GM23338 (cell line): ENCODE measurements at regions not wholly inside any gene's neighbourhood (a gene's known extent, or its start where the extent isn't known, plus 50 kb on each side); places are given as distances from the start of the nearest gene placed in this dataset.

Experiments used
- CREB1 ChIP-seq: fragments of 250-450 bp; sonication (Bioruptor Pico); IDR thresholded peaks from 2 replicates; pipeline ENCODE4 v1.5.0; 2020; ENCODE audit warnings: low read depth, mild to moderate bottlenecking, moderate library complexity
- EZH2 ChIP-seq: fragments of 200-600 bp; sonication (generic); IDR thresholded peaks from one replicate; pipeline ENCODE4 v1.8.0; 2017; ENCODE audit warnings: antibody characterized with exemption, mild to moderate bottlenecking, low read depth; ENCODE audit not compliant: unreplicated experiment
- EZH2phosphoT487 ChIP-seq: fragments of 200-600 bp; sonication (generic); IDR thresholded peaks from one replicate; pipeline ENCODE4 v1.8.1; 2018; ENCODE audit warnings: antibody characterized with exemption; ENCODE audit not compliant: unreplicated experiment
- JUNB ChIP-seq: IDR thresholded peaks from one replicate; pipeline ENCODE4 v1.6.1; 2016; ENCODE audit warnings: antibody characterized with exemption; ENCODE audit not compliant: unreplicated experiment
- NANOG ChIP-seq: IDR thresholded peaks from 2 replicates; pipeline ENCODE4 v1.6.1; 2016; ENCODE audit warnings: antibody characterized with exemption, borderline replicate concordance
- POLR2AphosphoS5 ChIP-seq: IDR thresholded peaks from 2 replicates; pipeline ENCODE4 v1.6.1; 2016; ENCODE audit warnings: antibody characterized with exemption, low read depth
- STAT1 ChIP-seq: IDR thresholded peaks from one replicate; pipeline ENCODE4 v1.6.1; 2016; ENCODE audit warnings: antibody characterized with exemption; ENCODE audit not compliant: unreplicated experiment
- ZNF114 ChIP-seq: fragments of 250-450 bp; sonication (Bioruptor Pico); IDR thresholded peaks from 2 replicates; pipeline ENCODE4 v1.5.0; 2020; ENCODE audit warnings: mild to moderate bottlenecking, moderate library complexity
- TF ChIP-seq, protein P1 (sequence below), 2 experiments: fragments of 200-600 bp in 1 of 2; sonication (generic) in 1 of 2; conservative IDR thresholded peaks; 2 replicates each; pipeline versions ENCODE4 v1.5.1 to v1.6.1; 2016 to 2017; ENCODE audit warnings: antibody characterized with exemption in 2 of 2, low read depth in 2 of 2, mild to moderate bottlenecking in 2 of 2, moderate library complexity in 1 of 2
- TF ChIP-seq, protein P2 (sequence below): fragments of 250-450 bp; sonication (Bioruptor Pico); IDR thresholded peaks from 2 replicates; pipeline ENCODE4 v1.5.0; 2020; ENCODE audit warnings: mild to moderate bottlenecking, moderate library complexity
- TF ChIP-seq, protein P3 (sequence below): IDR thresholded peaks from one replicate; pipeline ENCODE4 v1.6.1; 2018; ENCODE audit warnings: antibody characterized with exemption; ENCODE audit not compliant: unreplicated experiment
- TF ChIP-seq, protein P4 (sequence below): IDR thresholded peaks from 2 replicates; pipeline ENCODE4 v1.6.1; 2016; ENCODE audit warnings: antibody characterized with exemption

DNA sequence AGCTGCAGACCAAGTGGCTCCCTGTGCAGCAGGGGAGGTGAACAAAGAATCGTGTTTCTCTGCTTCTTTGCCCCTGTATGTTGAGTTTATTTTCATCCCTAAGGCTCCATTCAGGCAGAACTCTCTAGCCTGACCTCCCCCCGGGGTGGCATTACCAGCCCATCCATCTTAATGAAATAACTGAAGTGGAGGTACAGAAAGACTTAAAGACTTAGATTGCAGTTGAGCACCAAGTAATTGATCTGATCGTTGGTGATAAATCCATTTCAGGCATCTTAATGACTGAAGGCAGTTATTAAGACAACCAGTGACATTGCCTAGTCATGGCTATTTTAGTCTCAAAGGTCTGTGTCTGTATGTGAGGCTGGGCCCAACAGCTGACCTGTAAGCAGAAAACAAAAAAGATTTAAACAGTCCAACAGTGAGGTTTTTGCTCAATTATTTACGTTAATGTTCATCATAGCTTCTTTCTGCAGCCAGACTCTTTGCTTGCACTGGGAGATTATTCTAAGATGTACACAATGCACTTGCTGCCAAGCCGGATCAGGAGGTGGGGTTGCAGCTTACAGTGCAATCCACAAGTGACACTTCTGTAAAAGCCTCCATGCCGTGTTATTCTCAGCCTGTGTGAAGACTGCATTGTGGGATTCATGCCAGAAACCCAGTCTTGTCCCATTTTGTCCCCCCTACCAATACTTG, 363.0 kb upstream of the DUSP10 start:
- TF ChIP-seq, protein P1, sequence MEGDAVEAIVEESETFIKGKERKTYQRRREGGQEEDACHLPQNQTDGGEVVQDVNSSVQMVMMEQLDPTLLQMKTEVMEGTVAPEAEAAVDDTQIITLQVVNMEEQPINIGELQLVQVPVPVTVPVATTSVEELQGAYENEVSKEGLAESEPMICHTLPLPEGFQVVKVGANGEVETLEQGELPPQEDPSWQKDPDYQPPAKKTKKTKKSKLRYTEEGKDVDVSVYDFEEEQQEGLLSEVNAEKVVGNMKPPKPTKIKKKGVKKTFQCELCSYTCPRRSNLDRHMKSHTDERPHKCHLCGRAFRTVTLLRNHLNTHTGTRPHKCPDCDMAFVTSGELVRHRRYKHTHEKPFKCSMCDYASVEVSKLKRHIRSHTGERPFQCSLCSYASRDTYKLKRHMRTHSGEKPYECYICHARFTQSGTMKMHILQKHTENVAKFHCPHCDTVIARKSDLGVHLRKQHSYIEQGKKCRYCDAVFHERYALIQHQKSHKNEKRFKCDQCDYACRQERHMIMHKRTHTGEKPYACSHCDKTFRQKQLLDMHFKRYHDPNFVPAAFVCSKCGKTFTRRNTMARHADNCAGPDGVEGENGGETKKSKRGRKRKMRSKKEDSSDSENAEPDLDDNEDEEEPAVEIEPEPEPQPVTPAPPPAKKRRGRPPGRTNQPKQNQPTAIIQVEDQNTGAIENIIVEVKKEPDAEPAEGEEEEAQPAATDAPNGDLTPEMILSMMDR (conservative IDR thresholded peaks at IDR 0.05; ENCODE audit: low read depth in 2 of 2) = no peak
- TF ChIP-seq EZH2 = no peak
- TF ChIP-seq, protein P2, sequence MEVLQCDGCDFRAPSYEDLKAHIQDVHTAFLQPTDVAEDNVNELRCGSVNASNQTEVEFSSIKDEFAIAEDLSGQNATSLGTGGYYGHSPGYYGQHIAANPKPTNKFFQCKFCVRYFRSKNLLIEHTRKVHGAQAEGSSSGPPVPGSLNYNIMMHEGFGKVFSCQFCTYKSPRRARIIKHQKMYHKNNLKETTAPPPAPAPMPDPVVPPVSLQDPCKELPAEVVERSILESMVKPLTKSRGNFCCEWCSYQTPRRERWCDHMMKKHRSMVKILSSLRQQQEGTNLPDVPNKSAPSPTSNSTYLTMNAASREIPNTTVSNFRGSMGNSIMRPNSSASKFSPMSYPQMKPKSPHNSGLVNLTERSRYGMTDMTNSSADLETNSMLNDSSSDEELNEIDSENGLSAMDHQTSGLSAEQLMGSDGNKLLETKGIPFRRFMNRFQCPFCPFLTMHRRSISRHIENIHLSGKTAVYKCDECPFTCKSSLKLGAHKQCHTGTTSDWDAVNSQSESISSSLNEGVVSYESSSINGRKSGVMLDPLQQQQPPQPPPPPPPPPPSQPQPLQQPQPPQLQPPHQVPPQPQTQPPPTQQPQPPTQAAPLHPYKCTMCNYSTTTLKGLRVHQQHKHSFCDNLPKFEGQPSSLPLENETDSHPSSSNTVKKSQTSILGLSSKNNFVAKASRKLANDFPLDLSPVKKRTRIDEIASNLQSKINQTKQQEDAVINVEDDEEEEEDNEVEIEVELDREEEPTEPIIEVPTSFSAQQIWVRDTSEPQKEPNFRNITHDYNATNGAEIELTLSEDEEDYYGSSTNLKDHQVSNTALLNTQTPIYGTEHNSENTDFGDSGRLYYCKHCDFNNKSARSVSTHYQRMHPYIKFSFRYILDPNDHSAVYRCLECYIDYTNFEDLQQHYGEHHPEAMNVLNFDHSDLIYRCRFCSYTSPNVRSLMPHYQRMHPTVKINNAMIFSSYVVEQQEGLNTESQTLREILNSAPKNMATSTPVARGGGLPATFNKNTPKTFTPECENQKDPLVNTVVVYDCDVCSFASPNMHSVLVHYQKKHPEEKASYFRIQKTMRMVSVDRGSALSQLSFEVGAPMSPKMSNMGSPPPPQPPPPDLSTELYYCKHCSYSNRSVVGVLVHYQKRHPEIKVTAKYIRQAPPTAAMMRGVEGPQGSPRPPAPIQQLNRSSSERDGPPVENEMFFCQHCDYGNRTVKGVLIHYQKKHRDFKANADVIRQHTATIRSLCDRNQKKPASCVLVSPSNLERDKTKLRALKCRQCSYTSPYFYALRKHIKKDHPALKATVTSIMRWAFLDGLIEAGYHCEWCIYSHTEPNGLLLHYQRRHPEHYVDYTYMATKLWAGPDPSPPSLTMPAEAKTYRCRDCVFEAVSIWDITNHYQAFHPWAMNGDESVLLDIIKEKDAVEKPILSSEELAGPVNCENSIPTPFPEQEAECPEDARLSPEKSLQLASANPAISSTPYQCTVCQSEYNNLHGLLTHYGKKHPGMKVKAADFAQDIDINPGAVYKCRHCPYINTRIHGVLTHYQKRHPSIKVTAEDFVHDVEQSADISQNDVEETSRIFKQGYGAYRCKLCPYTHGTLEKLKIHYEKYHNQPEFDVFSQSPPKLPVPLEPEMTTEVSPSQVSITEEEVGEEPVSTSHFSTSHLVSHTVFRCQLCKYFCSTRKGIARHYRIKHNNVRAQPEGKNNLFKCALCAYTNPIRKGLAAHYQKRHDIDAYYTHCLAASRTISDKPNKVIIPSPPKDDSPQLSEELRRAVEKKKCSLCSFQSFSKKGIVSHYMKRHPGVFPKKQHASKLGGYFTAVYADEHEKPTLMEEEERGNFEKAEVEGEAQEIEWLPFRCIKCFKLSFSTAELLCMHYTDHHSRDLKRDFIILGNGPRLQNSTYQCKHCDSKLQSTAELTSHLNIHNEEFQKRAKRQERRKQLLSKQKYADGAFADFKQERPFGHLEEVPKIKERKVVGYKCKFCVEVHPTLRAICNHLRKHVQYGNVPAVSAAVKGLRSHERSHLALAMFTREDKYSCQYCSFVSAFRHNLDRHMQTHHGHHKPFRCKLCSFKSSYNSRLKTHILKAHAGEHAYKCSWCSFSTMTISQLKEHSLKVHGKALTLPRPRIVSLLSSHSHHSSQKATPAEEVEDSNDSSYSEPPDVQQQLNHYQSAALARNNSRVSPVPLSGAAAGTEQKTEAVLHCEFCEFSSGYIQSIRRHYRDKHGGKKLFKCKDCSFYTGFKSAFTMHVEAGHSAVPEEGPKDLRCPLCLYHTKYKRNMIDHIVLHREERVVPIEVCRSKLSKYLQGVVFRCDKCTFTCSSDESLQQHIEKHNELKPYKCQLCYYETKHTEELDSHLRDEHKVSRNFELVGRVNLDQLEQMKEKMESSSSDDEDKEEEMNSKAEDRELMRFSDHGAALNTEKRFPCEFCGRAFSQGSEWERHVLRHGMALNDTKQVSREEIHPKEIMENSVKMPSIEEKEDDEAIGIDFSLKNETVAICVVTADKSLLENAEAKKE (CRISPR knock-in tag) = no peak
- TF ChIP-seq, protein P3, sequence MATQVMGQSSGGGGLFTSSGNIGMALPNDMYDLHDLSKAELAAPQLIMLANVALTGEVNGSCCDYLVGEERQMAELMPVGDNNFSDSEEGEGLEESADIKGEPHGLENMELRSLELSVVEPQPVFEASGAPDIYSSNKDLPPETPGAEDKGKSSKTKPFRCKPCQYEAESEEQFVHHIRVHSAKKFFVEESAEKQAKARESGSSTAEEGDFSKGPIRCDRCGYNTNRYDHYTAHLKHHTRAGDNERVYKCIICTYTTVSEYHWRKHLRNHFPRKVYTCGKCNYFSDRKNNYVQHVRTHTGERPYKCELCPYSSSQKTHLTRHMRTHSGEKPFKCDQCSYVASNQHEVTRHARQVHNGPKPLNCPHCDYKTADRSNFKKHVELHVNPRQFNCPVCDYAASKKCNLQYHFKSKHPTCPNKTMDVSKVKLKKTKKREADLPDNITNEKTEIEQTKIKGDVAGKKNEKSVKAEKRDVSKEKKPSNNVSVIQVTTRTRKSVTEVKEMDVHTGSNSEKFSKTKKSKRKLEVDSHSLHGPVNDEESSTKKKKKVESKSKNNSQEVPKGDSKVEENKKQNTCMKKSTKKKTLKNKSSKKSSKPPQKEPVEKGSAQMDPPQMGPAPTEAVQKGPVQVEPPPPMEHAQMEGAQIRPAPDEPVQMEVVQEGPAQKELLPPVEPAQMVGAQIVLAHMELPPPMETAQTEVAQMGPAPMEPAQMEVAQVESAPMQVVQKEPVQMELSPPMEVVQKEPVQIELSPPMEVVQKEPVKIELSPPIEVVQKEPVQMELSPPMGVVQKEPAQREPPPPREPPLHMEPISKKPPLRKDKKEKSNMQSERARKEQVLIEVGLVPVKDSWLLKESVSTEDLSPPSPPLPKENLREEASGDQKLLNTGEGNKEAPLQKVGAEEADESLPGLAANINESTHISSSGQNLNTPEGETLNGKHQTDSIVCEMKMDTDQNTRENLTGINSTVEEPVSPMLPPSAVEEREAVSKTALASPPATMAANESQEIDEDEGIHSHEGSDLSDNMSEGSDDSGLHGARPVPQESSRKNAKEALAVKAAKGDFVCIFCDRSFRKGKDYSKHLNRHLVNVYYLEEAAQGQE = no peak
- no peak for TF ChIP-seq POLR2AphosphoS5
- no peak for TF ChIP-seq EZH2phosphoT487
- no peak for TF ChIP-seq JUNB
- TF ChIP-seq STAT1 = no peak
- no peak for TF ChIP-seq ZNF114
- no peak for TF ChIP-seq CREB1 (CRISPR knock-in tag)
- TF ChIP-seq, protein P4, sequence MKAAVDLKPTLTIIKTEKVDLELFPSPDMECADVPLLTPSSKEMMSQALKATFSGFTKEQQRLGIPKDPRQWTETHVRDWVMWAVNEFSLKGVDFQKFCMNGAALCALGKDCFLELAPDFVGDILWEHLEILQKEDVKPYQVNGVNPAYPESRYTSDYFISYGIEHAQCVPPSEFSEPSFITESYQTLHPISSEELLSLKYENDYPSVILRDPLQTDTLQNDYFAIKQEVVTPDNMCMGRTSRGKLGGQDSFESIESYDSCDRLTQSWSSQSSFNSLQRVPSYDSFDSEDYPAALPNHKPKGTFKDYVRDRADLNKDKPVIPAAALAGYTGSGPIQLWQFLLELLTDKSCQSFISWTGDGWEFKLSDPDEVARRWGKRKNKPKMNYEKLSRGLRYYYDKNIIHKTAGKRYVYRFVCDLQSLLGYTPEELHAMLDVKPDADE = no peak
- TF ChIP-seq NANOG = no peak
